GM13976 (cell line): ENCODE measurements at regions not wholly inside any gene's neighbourhood (a gene's known extent, or its start where the extent isn't known, plus 50 kb on each side); places are given as distances from the start of the nearest gene placed in this dataset.

Experiments
- DNase-seq: peaks from one replicate; pipeline ENCODE4 v3.0.0; 2012; ENCODE audit warnings: low spot score
- CTCF ChIP-seq: IDR thresholded peaks from 2 replicates; pipeline ENCODE4 v1.5.1; 2012; ENCODE audit warnings: borderline replicate concordance, mild to moderate bottlenecking; ENCODE audit not compliant: insufficient read depth; ENCODE audit errors: extremely low read depth, missing control alignments, control extremely low read depth
- in situ Hi-C: fragments of 300-500 bp; cut with MboI; formaldehyde crosslinking; loops from one replicate; pipeline ENCODE4 v1.12.0; 2022; ENCODE audit warnings: low sequenced_read_pairs, mixed read lengths, inconsistent platforms; ENCODE audit not compliant: unreplicated experiment

GRCh38 chr5:115072266-115073064 is 97.2 kb downstream of the TRIM36 start:
- TF ChIP-seq CTCF = no peak
- in situ Hi-C loops = no loop called here
- DNase-seq = no peak

GRCh38 chr5:115070737-115071136 is 99.0 kb downstream of the TRIM36 start:
- in situ Hi-C loops = no loop called here
- TF ChIP-seq CTCF = no peak

DNA sequence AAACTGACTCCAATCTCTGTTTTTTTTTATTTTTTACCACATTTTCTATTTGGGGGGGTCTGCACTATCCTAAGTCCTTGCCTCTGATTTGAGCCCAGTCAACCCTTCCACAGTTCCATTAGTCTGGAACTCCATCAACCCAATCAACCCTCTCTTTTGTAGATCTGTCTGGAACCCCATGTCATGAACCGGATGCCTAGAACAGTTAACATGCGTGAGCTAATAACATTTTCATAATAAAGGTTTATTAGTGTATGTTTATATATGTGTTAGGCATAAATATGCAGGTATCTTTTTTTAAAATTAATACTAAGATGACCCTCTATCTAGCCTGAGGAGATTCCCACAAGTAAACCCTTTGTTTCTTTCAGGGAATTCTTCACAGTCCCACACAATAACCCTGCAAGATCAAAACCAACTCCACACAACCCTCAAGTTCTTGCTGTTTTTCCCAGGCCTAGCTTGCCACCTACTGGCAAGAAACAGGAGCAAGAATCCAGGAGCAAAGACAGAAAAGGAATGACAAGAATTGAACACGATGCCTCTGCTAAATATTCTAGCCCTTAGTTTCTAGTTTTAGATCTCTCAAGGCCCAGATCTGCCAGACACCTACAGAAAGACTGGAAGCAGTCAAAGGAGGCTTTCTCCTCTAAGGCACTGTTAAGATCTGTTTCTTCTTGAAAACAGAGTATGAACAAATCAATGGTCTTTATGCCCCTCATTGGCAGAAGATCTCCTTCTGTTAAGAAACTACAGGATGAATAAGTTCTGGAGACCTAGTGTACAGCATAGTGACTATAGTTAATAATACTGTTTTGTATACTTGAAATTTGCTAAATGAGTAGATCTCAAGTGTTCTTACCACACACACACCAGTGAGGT is 100.4 kb downstream of the TRIM36 start:
- in situ Hi-C loops = no loop called here
- DNase-seq = no peak
- TF ChIP-seq CTCF = peak; percentile 11

More at GRCh38 chr5:115070737-115071136, 99.0 kb downstream of the TRIM36 start:
- no peak for DNase-seq

DNA sequence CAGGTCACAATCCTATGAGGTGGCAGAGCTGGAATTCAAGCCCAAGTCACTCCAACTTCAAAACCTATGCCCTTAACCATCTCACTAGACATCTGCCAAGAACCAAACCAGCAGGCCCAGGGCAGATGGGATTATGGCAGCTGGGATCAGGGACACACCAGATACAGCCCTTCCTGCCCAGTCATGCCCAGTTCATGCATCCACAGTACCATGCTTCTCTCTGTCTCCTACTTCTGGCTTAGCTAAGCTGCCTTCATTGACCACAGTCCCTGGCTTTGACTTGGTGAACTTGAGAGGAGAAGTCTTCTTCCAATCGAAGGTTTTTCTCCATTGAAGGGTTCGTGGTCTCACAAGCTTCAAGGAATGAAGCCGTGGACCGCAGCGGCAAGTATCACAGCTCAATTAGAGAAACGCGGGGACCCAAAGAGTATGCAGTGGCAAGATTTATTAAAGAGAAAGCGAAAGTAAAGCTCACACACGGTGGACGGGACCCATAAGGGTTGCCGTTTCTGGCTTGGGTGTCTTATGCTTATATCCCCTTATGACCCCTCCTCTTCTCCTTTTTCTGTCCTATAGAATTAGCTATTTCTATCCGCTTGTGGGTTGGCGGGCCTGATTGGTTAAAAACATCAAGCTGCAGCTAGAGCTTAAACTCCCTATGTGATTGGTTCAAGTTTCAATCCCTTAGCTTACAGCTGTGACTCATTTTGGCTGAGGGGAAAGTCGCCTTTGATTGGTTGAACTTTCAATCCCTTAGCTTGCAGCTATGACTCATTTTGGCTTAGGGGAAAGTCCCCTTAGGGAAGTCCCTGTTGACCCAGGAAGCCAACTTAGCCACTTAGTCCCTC is 101.2 kb downstream of the TRIM36 start:
- no peak for TF ChIP-seq CTCF
- in situ Hi-C loops = no loop called here
- peak; percentile 9 for DNase-seq

GRCh38 chr5:115064380-115064779 is 105.3 kb downstream of the TRIM36 start:
- in situ Hi-C loops = no loop called here
- DNase-seq = no peak
- TF ChIP-seq CTCF = no peak

DNA sequence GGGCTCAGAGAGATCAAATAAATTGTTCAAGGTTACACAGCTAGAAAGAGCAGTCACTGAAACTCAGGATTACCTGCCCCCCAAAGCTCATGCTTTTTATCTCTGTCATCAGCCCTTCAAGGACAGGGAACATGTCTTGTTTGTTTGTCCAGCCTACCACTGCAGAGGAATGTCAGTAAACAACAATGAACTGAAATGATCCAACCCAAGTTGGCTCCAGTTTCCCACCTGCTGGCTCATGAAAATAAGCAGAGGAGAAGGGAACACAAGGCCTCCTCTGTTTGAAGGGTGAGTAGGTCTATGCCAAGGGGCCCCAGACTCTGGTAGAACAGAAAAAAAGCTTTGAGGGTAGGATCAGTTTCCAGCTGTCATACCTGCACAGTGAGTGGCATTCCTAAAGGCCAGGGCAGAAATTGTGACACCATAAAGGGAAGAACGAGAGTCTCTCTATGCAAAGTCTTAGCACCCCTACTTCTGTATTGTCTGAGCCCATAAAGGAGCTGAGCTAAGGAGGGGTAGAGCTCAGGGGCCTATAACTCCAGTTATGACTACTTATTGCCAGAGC is 115.2 kb downstream of the TRIM36 start:
- in situ Hi-C loops = no loop called here
- no peak for TF ChIP-seq CTCF
- no peak for DNase-seq
